Spleen (tissue), 7 donors: ENCODE measurements at regions not wholly inside any gene's neighbourhood (a gene's known extent, or its start where the extent isn't known, plus 50 kb on each side); places are given as distances from the start of the nearest gene placed in this dataset.

Experiments
- POLR2AphosphoS5 ChIP-seq, 3 donors: sonication (generic); formaldehyde crosslinking; IDR thresholded peaks; one replicate each; pipeline ENCODE4 v1.5.1; 2017; ENCODE audit warnings: antibody characterized with exemption in 3 of 3
- TF ChIP-seq, protein P1 (sequence below), 11 experiments: fragments of 200-600 bp in 7 of 11; fragments of 450-650 bp in 4 of 11; sonication (generic) in 4 of 11; IDR thresholded peaks in 8 of 11; conservative IDR thresholded peaks in 3 of 11; 1 replicate in 7 of 11; 2 replicates in 4 of 11; pipeline versions ENCODE4 v1.4.0 to v1.8.0; 2016 to 2021; ENCODE audit warnings: antibody characterized with exemption in 11 of 11, inconsistent platforms in 4 of 11, mild to moderate bottlenecking in 1 of 11
- donor health status: DM: no; HTN: no; CAD: no; lungs with moderate emphysema.
- donor health status: DM: no; HTN: no; CAD: no.
- donor health status: DM: no; HTN: no; CAD: no.

DNA sequence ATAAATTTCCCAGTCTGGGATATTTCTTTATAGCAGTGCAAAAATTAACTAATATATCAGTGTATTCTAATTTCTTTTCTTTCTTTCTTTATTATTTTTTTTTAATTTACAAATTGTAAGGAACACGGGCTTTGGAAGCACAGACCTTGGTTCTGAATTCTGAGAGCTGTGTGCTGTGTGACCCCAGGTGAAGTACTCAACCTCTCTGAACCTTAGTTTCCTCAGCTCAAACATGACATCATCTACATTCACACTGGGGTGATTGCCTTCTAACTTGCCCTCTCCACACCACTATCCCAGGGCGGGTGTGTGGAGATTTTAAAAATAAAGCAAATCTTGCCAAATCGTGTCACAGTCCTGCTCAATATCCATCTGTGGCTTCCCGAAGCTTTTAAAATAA lies 282.8 kb downstream of the C12orf75 start:
- TF ChIP-seq, protein P1, sequence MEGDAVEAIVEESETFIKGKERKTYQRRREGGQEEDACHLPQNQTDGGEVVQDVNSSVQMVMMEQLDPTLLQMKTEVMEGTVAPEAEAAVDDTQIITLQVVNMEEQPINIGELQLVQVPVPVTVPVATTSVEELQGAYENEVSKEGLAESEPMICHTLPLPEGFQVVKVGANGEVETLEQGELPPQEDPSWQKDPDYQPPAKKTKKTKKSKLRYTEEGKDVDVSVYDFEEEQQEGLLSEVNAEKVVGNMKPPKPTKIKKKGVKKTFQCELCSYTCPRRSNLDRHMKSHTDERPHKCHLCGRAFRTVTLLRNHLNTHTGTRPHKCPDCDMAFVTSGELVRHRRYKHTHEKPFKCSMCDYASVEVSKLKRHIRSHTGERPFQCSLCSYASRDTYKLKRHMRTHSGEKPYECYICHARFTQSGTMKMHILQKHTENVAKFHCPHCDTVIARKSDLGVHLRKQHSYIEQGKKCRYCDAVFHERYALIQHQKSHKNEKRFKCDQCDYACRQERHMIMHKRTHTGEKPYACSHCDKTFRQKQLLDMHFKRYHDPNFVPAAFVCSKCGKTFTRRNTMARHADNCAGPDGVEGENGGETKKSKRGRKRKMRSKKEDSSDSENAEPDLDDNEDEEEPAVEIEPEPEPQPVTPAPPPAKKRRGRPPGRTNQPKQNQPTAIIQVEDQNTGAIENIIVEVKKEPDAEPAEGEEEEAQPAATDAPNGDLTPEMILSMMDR (IDR thresholded peaks at IDR 0.05 in 8 of 11, conservative IDR thresholded peaks at IDR 0.05 in 3 of 11), result no peak
- no peak for TF ChIP-seq POLR2AphosphoS5 (IDR thresholded peaks at IDR 0.05)
